ENCODE measurements at regions not wholly inside any gene's neighbourhood (a gene's known extent, or its start where the extent isn't known, plus 50 kb on each side); places are given as distances from the start of the nearest gene placed in this dataset.

- DNase-seq: no peak
Measured at GRCh38 chr14:25944020-25944419, 653.8 kb downstream of the NOVA1 start.

DNA sequence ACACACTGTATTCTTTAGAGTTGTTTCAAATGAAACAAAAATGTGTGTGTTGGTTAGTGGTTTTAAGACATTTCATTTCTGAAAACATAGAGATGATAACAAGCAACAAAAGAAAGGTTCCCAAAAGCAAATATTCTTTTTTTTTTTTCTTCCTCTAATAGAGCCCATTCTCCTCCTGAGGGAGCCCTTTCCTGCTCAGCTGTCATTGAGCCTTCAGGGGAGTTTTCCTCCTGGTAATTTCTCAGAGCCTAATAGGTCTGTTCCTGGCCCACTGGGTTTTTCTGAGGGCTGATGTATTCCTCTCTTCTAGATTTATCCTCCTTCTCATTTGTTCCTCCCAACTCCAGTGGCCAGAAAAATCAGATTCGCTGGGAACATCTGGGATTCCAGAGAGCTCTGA lies 654.5 kb downstream of the NOVA1 start:
- no peak for DNase-seq

- DNase-seq: no peak
Measured at GRCh38 chr14:25942090-25942489, 655.7 kb downstream of the NOVA1 start.

- DNase-seq: no peak
Measured at GRCh38 chr14:25933731-25934130, 664.1 kb downstream of the NOVA1 start.

DNA sequence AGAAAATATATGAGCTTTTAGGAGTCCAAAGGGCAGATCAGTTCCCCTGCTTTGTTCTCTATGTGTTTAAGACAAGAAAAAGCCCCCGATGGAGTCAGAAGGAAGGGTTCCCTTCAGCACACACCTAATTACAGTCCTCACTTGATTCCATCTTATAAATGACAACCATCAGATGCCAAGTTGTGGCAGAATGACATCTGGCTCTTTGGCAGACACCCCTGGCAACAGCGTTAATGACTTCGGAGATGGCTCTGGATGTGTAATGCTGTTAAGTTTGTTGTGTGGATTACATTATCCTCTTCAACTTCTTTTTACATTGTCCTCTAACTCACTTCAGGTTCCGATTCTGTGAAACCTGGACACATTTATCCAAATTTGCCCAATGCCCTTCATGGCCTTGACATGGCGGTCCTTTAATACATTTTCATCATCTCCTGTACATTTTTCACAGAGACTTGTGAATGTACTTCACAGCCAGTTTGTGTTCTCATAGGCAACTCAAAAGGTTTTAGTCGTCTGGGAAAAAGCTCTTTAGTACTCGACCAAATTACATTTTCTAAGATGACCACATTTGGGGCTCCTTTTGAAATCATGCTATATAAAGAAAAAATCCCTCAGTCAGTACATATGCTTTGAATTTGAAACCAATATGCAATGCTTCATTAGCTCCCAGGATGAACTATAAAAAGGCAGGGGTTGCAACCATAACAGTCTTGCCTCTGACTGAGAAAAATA lies 667.8 kb downstream of the NOVA1 start:
- no peak for DNase-seq

DNA sequence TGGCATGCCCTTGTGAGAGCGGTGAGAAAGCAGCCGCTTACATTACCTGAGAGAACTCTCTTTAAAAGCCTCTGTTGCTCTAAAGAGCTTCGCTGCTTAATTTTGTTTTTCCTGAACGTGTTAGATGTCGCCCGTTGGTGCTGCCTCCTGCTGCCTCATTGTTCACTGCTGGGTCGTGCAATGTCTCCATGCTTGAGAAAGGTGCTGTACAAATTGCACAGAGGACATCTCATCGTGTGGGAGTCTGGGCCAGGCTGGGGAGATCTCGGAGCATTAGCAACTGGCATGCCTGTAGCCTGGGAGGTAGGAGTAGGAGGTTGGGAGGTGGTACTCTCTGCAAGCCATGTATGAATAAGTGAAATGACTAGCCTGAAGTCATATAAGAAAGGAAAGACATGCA lies 686.0 kb downstream of the NOVA1 start:
- DNase-seq: no peak

DNA sequence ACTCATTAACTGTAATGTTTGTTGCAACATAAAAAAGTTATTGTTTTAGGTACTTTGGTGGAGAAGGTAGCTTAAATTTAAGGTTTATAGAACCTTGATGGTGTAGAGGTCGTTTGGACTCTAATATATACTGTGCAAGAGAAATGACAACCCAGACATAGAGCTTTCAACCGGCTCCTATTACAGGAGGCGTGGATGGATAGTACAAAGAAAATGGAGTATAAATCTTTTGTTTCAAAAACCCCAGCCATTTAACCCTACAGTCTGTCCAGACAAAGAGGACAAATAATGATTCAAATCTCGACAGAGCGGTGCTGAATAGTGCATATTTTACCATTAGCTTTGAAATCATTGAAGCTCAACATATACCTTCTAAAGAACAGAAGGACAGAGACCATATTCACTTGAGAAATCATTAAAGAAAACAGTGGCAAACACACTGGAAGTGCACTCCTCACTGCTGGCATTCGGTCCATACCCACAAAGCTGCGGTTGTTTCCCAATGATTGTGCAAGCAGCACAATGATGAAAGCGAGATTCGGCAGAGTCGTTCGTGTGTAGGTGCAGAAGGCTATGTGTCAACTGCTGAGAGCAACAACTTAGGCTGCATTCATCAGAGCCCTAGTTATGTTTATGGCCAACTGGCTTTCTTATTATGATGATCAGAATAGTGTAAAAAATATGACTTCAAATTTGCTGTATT lies 688.6 kb downstream of the NOVA1 start:
- DNase-seq: no peak

DNA sequence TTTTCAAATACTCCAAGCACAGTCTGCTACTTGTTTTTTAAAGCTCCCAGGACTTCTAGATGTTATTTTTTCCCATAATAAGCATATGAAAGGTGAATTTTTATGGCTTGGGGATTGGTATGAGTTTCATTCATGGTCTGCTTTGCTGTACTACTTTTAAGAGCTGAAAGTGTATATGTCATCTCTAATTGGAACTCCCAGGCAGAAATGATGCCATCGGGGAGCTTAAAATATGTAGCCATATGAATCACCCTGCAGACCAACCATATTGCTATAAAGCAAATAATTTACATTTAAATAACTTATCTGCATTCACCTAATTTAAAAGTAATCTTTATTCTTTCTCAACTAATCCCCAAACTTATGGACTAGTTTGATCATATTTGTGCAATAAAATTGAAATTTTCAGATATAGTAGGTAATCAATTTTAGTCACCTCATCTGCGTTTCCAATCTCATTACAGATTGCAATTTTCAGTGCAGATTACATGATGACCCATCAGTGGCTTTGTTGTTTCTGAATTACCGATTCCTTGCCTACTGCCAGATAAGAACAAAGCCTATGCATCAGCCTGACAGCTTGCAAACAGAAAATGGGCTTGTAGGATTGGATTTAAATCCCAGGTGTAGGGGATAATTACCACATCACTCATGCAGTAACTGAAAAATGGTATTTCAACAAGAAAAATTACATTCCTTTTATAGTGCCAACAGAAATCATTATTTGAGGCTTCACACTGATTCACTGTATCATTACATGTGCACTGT lies 689.4 kb downstream of the NOVA1 start:
- no peak for DNase-seq

DNA sequence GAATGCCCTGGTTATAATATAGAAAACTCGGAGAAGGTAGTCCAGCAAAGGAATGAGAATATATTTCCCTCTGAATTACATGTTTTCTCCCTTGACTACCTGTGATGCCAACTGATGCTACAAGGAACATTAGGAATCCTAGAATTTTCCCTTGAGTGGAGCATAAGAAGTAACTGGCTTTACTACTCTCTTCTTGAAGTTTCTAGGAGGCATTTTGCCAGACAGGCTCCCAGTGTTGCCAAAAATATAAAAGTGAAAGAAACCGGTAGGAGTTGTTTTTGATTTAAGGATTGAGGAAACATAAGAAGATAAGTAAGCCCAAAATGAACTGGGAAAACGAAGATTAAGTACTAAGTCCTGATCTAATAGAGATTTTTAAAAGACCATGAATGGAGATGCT lies 693.4 kb downstream of the NOVA1 start:
- no peak for DNase-seq

DNA sequence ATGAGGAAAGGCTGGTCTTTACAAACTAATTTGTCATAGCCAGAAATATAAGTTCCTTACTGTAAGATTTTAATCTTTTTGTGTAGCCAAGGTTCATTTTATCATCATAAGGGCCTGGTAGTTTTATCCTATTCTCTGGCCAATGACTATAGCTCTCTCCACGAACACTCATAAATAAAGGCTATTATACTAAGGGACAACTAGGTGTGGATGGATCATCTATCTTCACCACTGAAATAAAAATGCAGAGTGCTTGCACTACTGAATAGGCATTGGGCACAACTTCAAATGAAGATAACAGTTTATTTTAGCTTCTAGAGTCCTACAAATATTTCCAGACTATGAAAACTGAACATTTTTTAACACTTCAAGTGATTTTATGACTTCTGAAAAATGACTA lies 698.6 kb downstream of the NOVA1 start:
- DNase-seq: no peak

DNA sequence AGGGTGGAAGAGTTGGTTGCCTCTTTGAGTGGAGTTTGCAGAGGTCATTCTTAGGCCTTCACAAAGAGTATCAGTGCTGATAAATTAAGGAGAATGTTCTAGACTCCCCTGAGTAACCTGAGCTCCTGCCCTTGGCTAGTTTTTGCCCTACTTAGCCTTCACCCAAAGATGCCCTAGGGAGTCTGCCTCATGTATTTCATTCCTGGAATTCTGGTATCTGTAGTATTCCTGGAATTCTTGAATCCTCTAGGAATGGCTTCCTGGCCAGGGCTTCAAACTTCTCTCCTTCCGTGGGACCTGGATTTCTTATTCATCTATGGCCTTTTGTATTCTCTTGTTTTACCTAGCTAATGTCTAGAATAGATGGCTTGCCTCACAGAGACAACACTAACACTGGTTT lies 701.1 kb downstream of the NOVA1 start:
- DNase-seq: no peak

DNA sequence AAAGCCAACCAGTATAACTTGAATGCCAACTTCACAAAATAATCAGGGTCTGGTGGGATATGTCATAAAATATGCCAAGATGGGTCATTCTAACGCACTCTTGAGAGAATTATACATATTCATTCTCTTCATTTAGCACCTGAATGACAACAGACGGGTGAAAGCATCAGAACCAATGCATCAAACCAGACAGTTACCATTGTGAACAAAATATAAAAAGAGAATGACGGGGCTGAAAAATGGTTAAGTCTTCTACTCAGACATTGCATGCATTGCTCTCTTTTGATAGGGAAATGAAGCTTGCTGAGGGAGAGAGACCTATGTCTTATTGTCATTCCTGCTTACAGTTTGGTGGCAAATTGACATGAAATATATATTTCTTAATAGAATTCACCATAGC lies 702.1 kb downstream of the NOVA1 start:
- DNase-seq: no peak

GRCh38 chr14:25887251-25887878 lies 710.5 kb downstream of the NOVA1 start:
- DNase-seq: no peak

GRCh38 chr14:25884657-25885056 lies 713.2 kb downstream of the NOVA1 start:
- DNase-seq: no peak

DNA sequence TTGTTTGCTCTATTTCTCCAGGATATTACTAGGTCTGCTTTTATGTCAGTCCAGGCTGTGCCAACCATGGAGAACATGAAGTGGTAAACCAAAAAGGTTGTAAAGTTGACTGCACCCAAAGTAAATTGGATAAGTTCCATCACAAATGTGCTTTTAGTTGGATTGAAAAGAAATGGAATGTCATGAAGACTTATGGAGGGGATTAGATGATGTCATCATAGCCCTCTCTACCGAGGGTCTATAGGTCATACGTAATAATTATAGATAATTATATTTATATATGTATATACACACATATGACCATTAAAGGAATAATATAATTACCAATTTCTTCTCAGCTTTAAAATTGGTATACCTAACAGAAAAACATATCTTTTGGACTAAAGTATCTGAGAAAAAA lies 714.9 kb downstream of the NOVA1 start:
- no peak for DNase-seq

DNA sequence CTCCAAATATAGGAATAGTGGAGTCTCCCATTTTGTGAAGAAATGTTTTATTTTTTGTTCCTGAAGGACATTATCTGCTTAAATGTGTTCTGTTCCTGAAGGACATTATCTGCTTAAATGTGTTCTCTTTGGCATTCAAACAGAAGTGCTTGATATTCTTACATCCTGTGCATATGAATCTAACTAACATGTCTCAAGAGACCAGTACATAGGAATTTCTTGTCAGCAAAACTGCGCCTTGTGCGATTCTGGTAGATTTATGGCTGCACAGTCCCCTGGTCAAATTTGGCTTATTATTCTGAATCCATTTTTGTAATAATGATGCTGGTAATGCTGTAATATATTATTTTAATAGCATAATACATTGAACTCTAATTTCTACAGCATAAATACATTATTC lies 722.4 kb downstream of the NOVA1 start:
- no peak for DNase-seq

DNA sequence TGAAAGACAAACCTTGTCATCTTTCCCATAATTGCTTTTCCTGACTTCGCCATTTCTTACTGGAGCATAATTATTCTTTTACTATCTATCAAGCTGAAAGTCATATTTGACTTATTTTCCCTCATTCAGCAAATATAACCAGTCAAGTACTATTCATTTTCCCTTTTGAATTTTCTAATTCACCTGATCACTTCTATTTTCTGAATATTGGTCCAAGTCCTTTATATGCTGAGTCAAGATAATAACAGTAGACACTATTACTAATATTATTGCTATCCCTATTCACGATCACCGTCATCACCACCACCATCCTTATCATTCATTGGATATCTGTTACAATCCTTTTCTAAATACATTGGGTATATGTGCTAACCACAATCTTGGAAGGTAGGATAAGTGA lies 728.0 kb downstream of the NOVA1 start:
- no peak for DNase-seq

DNA sequence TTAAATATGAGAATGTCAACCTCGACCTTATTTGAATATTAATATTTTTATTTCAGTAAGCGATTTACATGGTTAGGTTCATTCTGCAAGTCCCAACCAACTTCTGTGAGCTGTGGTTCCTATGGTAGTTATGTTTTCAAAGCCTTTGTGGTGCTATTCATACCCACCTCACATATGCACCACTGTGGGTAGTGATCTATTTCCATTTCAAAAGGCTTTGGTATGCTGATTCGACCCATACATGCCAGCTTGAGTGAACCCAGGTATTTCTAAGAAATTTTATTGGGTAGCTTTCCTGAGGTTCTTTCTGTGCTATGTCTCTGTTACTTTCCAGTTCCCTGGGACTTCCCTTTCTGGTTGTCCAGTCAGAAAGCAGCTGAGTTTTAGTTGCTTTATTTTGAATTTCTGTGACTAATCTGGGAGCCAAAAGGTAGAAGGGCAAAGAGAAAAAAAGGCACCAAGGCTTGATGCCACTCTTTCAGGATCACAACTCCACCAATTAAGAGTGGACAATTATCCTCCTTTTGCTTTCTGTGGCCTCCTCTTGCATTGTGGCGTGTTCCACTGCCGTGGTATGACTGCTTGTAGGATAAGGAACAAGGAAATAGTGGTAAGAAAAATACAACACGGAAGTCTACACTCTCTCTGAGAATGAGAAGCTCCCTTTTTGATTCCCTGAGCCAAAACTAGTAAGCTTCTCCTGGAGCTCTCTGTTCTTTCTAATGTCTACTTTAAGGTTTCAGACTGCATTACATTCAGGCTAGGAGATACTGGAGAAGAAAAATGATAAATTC lies 729.1 kb downstream of the NOVA1 start:
- no peak for DNase-seq

GRCh38 chr14:25861406-25861805 lies 736.4 kb downstream of the NOVA1 start:
- no peak for DNase-seq

- DNase-seq: no peak
Measured at GRCh38 chr14:25848601-25849000, 749.2 kb downstream of the NOVA1 start.

DNA sequence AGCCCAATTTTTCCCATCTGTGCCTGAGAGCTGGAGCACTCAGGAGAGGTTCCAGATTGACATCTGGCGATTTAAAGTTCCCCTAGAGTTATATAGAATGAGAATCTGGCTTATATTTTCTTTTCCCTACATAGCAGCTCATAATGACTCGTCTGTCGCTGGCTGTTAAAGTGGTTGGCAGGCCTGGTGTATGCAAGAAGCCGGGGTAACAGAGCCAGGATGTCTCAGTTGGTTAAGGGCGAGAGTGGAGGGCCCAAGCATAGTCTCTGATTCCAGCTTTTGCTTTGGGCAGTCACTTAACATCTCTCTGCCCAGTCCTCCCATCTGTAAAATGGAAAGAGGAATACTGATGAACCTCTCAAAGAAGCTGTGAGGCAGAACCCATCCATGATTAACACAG lies 751.6 kb downstream of the NOVA1 start:
- no peak for DNase-seq
